Tibial nerve (tissue), 4 donors: ENCODE measurements at regions not wholly inside any gene's neighbourhood (a gene's known extent, or its start where the extent isn't known, plus 50 kb on each side); places are given as distances from the start of the nearest gene placed in this dataset.

Experiments used
- CTCF ChIP-seq, 5 experiments: fragments of 200-600 bp in 3 of 5; fragments of 450-650 bp in 2 of 5; sonication (generic) in 3 of 5; IDR thresholded peaks; one replicate each; pipeline ENCODE4 v1.5.1; 2016 to 2019; ENCODE audit warnings: antibody characterized with exemption in 5 of 5, mild to moderate bottlenecking in 3 of 5, moderate library complexity in 2 of 5
- EP300 ChIP-seq, 2 donors: sonication (generic); formaldehyde crosslinking; IDR thresholded peaks; one replicate each; pipeline ENCODE4 v1.6.1; 2017; ENCODE audit warnings: antibody characterized with exemption in 2 of 2, mild to moderate bottlenecking in 1 of 2

- no peak for TF ChIP-seq EP300 (IDR thresholded peaks at IDR 0.05)
- peak; percentile 35 to 52 (median 50) for TF ChIP-seq CTCF (IDR thresholded peaks at IDR 0.05)
These were observed 723.4 kb upstream of the MDGA2 start for GRCh38 chr14:48398675-48399282.
